Ascending aorta (tissue), 2 donors: ENCODE measurements at regions not wholly inside any gene's neighbourhood (a gene's known extent, or its start where the extent isn't known, plus 50 kb on each side); places are given as distances from the start of the nearest gene placed in this dataset.

Source experiments
- DNase-seq, 2 donors: peaks; one replicate each; pipeline ENCODE4 v3.0.0-alpha.2; 2019; ENCODE audit warnings: low spot score in 2 of 2
- H3K27ac ChIP-seq, 2 donors: fragments of 200-600 bp; sonication (generic); one replicate each; pipeline ENCODE4 v1.5.1; 2016 to 2017; ENCODE audit warnings: mild to moderate bottlenecking in 1 of 2
- H3K27me3 ChIP-seq: fragments of 200-600 bp; sonication (generic); one replicate; pipeline ENCODE4 v1.5.1; 2017
- H3K36me3 ChIP-seq, 2 donors: fragments of 200-600 bp; sonication (generic); one replicate each; pipeline ENCODE4 v1.5.1; 2016
- H3K4me1 ChIP-seq, 2 donors: fragments of 200-600 bp; sonication (generic); one replicate each; pipeline ENCODE4 v1.5.1; 2016 to 2017; ENCODE audit warnings: mild to moderate bottlenecking in 1 of 2
- H3K4me3 ChIP-seq, 2 donors: fragments of 200-600 bp; sonication (generic); one replicate each; pipeline ENCODE4 v1.5.1; 2016 to 2017; ENCODE audit warnings: mild to moderate bottlenecking in 1 of 2
- H3K9me3 ChIP-seq, 2 donors: fragments of 200-600 bp; sonication (generic); one replicate each; pipeline ENCODE4 v1.5.1; 2016
- CTCF ChIP-seq, 3 experiments: fragments of 200-600 bp in 2 of 3; fragments of 450-650 bp in 1 of 3; sonication (generic) in 2 of 3; IDR thresholded peaks; one replicate each; pipeline ENCODE4 v1.5.1; 2016 to 2019; ENCODE audit warnings: antibody characterized with exemption in 3 of 3, mild to moderate bottlenecking in 1 of 3, moderate library complexity in 1 of 3
- intact Hi-C: fragments of 100-400 bp; cut with DNase I; formaldehyde crosslinking; loops from one replicate; pipeline ENCODE4 v1.15.1; 2023

DNA sequence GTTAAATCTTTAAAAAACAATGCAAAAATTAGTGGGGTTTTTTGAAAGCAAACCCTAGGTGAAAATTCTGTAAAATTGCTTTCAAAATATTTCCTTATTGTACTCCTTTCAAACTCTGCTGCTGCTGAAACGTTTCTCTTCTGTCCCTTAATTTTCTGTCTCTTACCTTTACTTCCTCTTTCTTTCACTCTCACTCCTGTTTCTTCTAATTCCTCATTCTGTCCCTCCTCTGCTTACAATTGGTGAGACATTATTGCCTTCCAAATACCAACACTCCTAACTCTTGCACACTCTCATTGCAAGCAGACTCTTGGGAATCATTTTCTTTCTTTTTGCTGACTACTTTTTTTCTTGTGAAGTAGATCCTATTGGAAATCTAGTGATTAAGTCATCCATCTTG, 685.6 kb upstream of the SLITRK1 start:
- no peak overlapping the region for H3K4me3 ChIP-seq

GRCh38 chr13:84566780-84567179, 684.5 kb upstream of the SLITRK1 start:
- Histone ChIP-seq H3K36me3 (no peaks in the 10 kb centered on the region), H3K27me3 (no peaks in the 10 kb centered on the region), H3K9me3 (no peaks in the 10 kb centered on the region), H3K4me3 (no peak overlapping the region), H3K4me1 (no peaks in the 10 kb centered on the region), H3K27ac (no peak overlapping the region)
- DNase-seq = no peak
- intact Hi-C loops = no loop called here
- TF ChIP-seq CTCF (IDR thresholded peaks at IDR 0.05) = no peak

More for the DNA sequence above, 685.6 kb upstream of the SLITRK1 start:
- Histone ChIP-seq H3K27me3 (no peaks in the 10 kb centered on the region), H3K36me3 (no peaks in the 10 kb centered on the region), H3K27ac (no peak overlapping the region), H3K9me3 (no peaks in the 10 kb centered on the region), H3K4me1 (no peaks in the 10 kb centered on the region)
- no peak for TF ChIP-seq CTCF (IDR thresholded peaks at IDR 0.05)
- DNase-seq = no peak
- intact Hi-C loops = no loop called here

GRCh38 chr13:84563611-84564010, 681.3 kb upstream of the SLITRK1 start:
- Histone ChIP-seq H3K27me3 (no peaks in the 10 kb centered on the region), H3K36me3 (no peaks in the 10 kb centered on the region), H3K4me3 (no peak overlapping the region), H3K4me1 (no peaks in the 10 kb centered on the region), H3K27ac (no peak overlapping the region), H3K9me3 (no peaks in the 10 kb centered on the region)
- no peak for DNase-seq
- intact Hi-C loops = no loop called here
- no peak for TF ChIP-seq CTCF (IDR thresholded peaks at IDR 0.05)

GRCh38 chr13:84553227-84553626, 671.0 kb upstream of the SLITRK1 start:
- TF ChIP-seq CTCF (IDR thresholded peaks at IDR 0.05) = no peak
- Histone ChIP-seq H3K27ac (no peak overlapping the region), H3K9me3 (no peaks in the 10 kb centered on the region), H3K4me3 (no peak overlapping the region), H3K27me3 (no peaks in the 10 kb centered on the region), H3K4me1 (no peaks in the 10 kb centered on the region), H3K36me3 (no peaks in the 10 kb centered on the region)
- intact Hi-C loops = no loop called here
- no peak for DNase-seq

- no peak for DNase-seq
- Histone ChIP-seq H3K27ac (no peak overlapping the region), H3K9me3 (no peaks in the 10 kb centered on the region), H3K4me1 (no peaks in the 10 kb centered on the region), H3K4me3 (no peak overlapping the region), H3K27me3 (no peaks in the 10 kb centered on the region), H3K36me3 (no peaks in the 10 kb centered on the region)
- TF ChIP-seq CTCF (IDR thresholded peaks at IDR 0.05) = no peak
- intact Hi-C loops = no loop called here
These were observed 661.7 kb upstream of the SLITRK1 start for GRCh38 chr13:84543962-84544361.

GRCh38 chr13:84542348-84542747, 660.1 kb upstream of the SLITRK1 start:
- no peak overlapping the region for H3K4me3 ChIP-seq
- no peaks in the 10 kb centered on the region for H3K27me3 ChIP-seq

More at GRCh38 chr13:84542348-84542747, 660.1 kb upstream of the SLITRK1 start:
- Histone ChIP-seq H3K4me1 (no peaks in the 10 kb centered on the region), H3K36me3 (no peaks in the 10 kb centered on the region), H3K9me3 (no peaks in the 10 kb centered on the region), H3K27ac (no peak overlapping the region)
- intact Hi-C loops = no loop called here
- TF ChIP-seq CTCF (IDR thresholded peaks at IDR 0.05) = no peak
- DNase-seq = no peak
